ENCODE measurements at regions not wholly inside any gene's neighbourhood (a gene's known extent, or its start where the extent isn't known, plus 50 kb on each side); places are given as distances from the start of the nearest gene placed in this dataset.

DNA sequence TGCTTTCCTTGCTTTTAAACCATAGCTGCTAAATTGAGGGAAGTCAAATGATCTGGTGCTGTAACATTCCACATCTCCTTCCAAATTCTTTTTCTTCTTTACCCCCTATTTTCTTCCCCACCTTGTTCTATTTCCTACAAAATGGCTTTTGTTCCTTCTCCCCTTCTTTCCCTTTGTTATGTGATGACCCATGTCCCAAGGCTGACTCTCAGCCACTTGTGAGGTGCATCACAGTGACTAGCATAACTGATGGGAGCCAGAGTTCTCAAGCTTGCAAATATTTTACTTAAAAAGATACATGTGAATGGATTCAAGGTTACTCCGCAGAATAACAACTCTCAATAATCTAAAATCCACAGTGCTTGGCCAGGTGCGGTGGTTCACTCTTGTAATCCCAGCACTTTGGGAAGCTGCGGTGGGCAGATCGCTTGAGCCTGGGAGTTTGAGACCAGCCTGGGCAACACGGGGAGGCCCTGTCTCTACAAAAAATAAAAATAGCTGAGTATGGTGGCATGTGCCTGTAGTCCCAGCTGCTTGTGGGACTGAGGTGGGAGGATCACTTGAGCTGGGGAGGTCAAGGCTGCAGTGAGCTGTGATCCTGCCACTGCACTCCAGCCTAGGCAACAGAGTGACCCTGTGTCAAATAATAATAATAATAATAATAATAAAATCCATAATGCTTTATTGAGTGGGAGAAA lies 100.1 kb upstream of the CERS6 start:
- no peaks in the 10 kb centered on the region for H3K9me3 ChIP-seq (ENCODE audit: low read depth, low read length, poor library complexity, severe bottlenecking)
- no peaks in the 10 kb centered on the region for H3K36me3 ChIP-seq (ENCODE audit: insufficient read depth, low read length, poor library complexity, severe bottlenecking)
- DNase-seq (ENCODE audit: low spot score), result no peak
- H3K27me3 ChIP-seq (replicated peaks; ENCODE audit: insufficient read depth, low read depth, low read length, poor library complexity), result no peaks in the 10 kb centered on the region
- intact Hi-C loops (cut with micrococcal nuclease; ENCODE audit: unreplicated experiment), result loop anchor here (1.0 kb wide), 1 partner anchor 442 kb away; no protein-coding TSS in a partner anchor
- no peak overlapping the region for H3K4me3 ChIP-seq (ENCODE audit: low read depth, low read length, poor library complexity, severe bottlenecking)
- peaks cover 11% of the 10 kb centered on the region for H3K4me1 ChIP-seq (ENCODE audit: insufficient read depth, low read length, poor library complexity, severe bottlenecking)
- ChIA-PET POLR2A (ENCODE audit: low non-redundant PET) (no interaction called here), CTCF (no interaction called here)
- H3K27ac ChIP-seq (ENCODE audit: low read depth, low read length, poor library complexity, severe bottlenecking), result no peak overlapping the region
- BruUV-seq (replicated peaks), result no TSS peak
- TF ChIP-seq, protein P1, sequence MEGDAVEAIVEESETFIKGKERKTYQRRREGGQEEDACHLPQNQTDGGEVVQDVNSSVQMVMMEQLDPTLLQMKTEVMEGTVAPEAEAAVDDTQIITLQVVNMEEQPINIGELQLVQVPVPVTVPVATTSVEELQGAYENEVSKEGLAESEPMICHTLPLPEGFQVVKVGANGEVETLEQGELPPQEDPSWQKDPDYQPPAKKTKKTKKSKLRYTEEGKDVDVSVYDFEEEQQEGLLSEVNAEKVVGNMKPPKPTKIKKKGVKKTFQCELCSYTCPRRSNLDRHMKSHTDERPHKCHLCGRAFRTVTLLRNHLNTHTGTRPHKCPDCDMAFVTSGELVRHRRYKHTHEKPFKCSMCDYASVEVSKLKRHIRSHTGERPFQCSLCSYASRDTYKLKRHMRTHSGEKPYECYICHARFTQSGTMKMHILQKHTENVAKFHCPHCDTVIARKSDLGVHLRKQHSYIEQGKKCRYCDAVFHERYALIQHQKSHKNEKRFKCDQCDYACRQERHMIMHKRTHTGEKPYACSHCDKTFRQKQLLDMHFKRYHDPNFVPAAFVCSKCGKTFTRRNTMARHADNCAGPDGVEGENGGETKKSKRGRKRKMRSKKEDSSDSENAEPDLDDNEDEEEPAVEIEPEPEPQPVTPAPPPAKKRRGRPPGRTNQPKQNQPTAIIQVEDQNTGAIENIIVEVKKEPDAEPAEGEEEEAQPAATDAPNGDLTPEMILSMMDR (conservative IDR thresholded peaks at IDR 0.05; ENCODE audit: low read depth, low read length), result no peak
- no peak for TF ChIP-seq EZH2 (IDR thresholded peaks at IDR 0.05; ENCODE audit: borderline replicate concordance, low read depth, low read length, poor library complexity, severe bottlenecking)

DNA sequence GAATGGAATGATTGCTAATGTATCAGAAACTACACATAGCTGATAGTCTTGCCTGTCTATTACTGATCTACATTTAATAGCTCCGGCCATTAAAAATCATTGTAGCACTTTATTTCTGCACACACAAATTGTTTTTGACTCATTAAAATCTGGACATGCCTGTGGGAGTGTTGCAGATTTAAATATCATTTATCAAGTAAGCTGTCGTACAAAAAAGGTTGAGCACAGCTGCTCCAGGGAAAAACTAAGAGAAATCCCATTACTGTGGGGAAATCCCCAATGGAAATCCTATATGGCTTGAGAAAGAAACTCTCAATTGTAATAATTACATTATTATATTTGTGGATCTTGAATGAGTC lies 99.6 kb upstream of the CERS6 start:
- H3K27me3 ChIP-seq (replicated peaks; ENCODE audit: insufficient read depth, low read depth, low read length, poor library complexity), result no peaks in the 10 kb centered on the region
- BruUV-seq (replicated peaks), result no TSS peak
- H3K36me3 ChIP-seq (ENCODE audit: insufficient read depth, low read length, poor library complexity, severe bottlenecking), result no peaks in the 10 kb centered on the region
- H3K4me3 ChIP-seq (ENCODE audit: low read depth, low read length, poor library complexity, severe bottlenecking), result no peak overlapping the region
- no peak overlapping the region for H3K27ac ChIP-seq (ENCODE audit: low read depth, low read length, poor library complexity, severe bottlenecking)
- TF ChIP-seq, protein P1 (conservative IDR thresholded peaks at IDR 0.05; ENCODE audit: low read depth, low read length), result no peak
- TF ChIP-seq EZH2 (IDR thresholded peaks at IDR 0.05; ENCODE audit: borderline replicate concordance, low read depth, low read length, poor library complexity, severe bottlenecking), result no peak
- H3K9me3 ChIP-seq (ENCODE audit: low read depth, low read length, poor library complexity, severe bottlenecking), result no peaks in the 10 kb centered on the region
- ChIA-PET CTCF (no interaction called here), POLR2A (ENCODE audit: low non-redundant PET) (no interaction called here)
- DNase-seq (ENCODE audit: low spot score), result no peak
- peaks cover 11% of the 10 kb centered on the region for H3K4me1 ChIP-seq (ENCODE audit: insufficient read depth, low read length, poor library complexity, severe bottlenecking)
- intact Hi-C loops (cut with micrococcal nuclease; ENCODE audit: unreplicated experiment), result loop anchor here (1.0 kb wide), 1 partner anchor 442 kb away; no protein-coding TSS in a partner anchor

DNA sequence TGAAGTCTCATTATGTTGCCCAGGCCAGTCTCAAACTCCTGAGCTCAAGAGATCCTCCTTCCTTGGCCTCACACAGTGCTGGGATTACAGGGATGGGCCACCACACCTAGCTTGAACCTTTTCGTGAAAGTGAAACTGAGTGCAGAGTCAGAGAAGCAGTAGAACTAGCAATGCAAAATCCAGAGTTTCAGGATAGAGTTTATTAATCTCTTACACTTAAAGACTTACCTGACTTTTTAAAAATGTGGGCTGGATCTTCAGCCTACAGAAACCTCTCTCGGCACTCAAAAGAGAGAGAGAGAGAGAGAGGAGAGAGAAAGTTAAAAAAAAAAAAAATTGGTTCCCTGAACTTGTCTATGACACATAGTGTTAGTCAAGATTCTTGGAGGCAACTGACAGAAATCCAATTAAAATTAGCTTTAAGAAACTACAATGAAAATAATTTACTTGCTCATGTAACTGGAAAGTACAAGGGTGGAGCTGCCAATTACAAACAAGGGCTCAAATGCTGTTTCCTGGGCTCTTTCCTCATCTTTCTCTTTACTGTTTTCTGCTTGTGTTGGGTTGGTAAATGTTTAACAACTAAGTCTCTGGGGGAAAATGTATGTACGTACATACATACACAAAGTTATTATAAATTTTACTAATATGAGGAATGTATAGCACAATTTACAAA lies 98.1 kb upstream of the CERS6 start:
- CTCF ChIA-PET, result no interaction called here
- BruUV-seq (replicated peaks), result no TSS peak
- Histone ChIP-seq H3K4me3 (ENCODE audit: low read depth, low read length, poor library complexity, severe bottlenecking) (no peak overlapping the region), H3K27ac (ENCODE audit: low read depth, low read length, poor library complexity, severe bottlenecking) (no peak overlapping the region), H3K9me3 (ENCODE audit: low read depth, low read length, poor library complexity, severe bottlenecking) (no peaks in the 10 kb centered on the region), H3K36me3 (ENCODE audit: insufficient read depth, low read length, poor library complexity, severe bottlenecking) (no peaks in the 10 kb centered on the region), H3K27me3 (replicated peaks; ENCODE audit: insufficient read depth, low read depth, low read length, poor library complexity) (no peaks in the 10 kb centered on the region), H3K4me1 (ENCODE audit: insufficient read depth, low read length, poor library complexity, severe bottlenecking) (peaks cover 11% of the 10 kb centered on the region)
- TF ChIP-seq EZH2 (IDR thresholded peaks at IDR 0.05; ENCODE audit: borderline replicate concordance, low read depth, low read length, poor library complexity, severe bottlenecking), result no peak
- TF ChIP-seq, protein P1 (conservative IDR thresholded peaks at IDR 0.05; ENCODE audit: low read depth, low read length), result no peak
- POLR2A ChIA-PET (ENCODE audit: low non-redundant PET), result no interaction called here
- DNase-seq (ENCODE audit: low spot score), result no peak
- intact Hi-C loops (cut with micrococcal nuclease; ENCODE audit: unreplicated experiment), result no loop called here

Measured in A673 (cell line).